Gastroesophageal sphincter (tissue), 3 donors: ENCODE measurements at regions not wholly inside any gene's neighbourhood (a gene's known extent, or its start where the extent isn't known, plus 50 kb on each side); places are given as distances from the start of the nearest gene placed in this dataset.

Experiments used
- CTCF ChIP-seq, 4 experiments: fragments of 200-600 bp in 2 of 4; fragments of 450-650 bp in 2 of 4; sonication (generic) in 1 of 4; IDR thresholded peaks; one replicate each; pipeline ENCODE4 v1.5.1; 2017 to 2019; ENCODE audit warnings: antibody characterized with exemption in 4 of 4, mild to moderate bottlenecking in 2 of 4, moderate library complexity in 2 of 4
- EP300 ChIP-seq: sonication (generic); formaldehyde crosslinking; IDR thresholded peaks from one replicate; pipeline ENCODE4 v1.6.1; 2017; ENCODE audit warnings: antibody characterized with exemption, mild to moderate bottlenecking
- POLR2A ChIP-seq, 2 donors: fragments of 450-650 bp; IDR thresholded peaks; one replicate each; pipeline ENCODE4 v1.6.1; 2017; ENCODE audit warnings: antibody characterized with exemption in 2 of 2, mild to moderate bottlenecking in 2 of 2, moderate library complexity in 1 of 2
- POLR2AphosphoS5 ChIP-seq: sonication (generic); formaldehyde crosslinking; IDR thresholded peaks from one replicate; pipeline ENCODE4 v1.6.1; 2017; ENCODE audit warnings: antibody characterized with exemption

DNA sequence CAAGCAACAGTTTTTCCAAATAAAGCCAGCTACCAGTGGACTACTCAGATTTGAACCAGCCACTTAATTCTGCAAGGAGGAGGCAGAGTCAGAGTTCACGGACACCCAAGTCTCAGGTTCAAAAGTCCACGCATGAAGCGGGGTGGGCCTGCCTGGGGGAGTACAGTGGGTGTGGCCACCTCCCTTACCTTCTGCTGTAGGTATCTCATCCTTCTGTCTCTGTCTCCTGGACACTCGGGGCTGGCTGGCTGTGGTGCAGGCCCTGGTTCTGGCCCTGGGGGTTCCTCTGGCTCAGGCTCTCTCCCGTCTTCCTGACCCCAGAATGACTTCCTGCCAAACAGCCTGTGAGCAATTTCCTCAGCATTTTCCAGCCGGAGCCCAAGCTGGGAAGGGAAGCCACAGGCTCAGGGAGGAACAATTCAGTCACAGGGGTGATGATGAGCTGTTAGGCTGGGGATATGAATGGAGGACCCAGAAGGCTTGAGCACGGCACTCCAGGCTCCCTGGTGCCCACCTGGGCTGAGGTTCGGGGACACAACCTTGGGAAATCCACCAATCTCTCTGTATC lies 101.9 kb downstream of the LITAF start:
- no peak for TF ChIP-seq CTCF (IDR thresholded peaks at IDR 0.05)
- no peak for TF ChIP-seq POLR2A (IDR thresholded peaks at IDR 0.05)
- TF ChIP-seq EP300 = no peak
- no peak for TF ChIP-seq POLR2AphosphoS5
